ENCODE measurements at regions not wholly inside any gene's neighbourhood (a gene's known extent, or its start where the extent isn't known, plus 50 kb on each side); places are given as distances from the start of the nearest gene placed in this dataset.

- Histone ChIP-seq H3K23me2 (ENCODE audit: low read depth, low read length) (no peaks in the 10 kb centered on the region), H3K23ac (ENCODE audit: insufficient read length) (no peak overlapping the region), H3K4ac (replicated peaks; ENCODE audit: insufficient read length, low read depth, low read length) (no peak overlapping the region), H4K91ac (replicated peaks; ENCODE audit: insufficient read length, low read length) (no peak overlapping the region), H2BK120ac (replicated peaks; ENCODE audit: low read depth, low read length) (no peak overlapping the region), H3K14ac (ENCODE audit: insufficient read length) (no peak overlapping the region), H3K18ac (ENCODE audit: extremely low read depth, low read length) (no peak overlapping the region), H2BK5ac (ENCODE audit: low read depth, low read length) (no peak overlapping the region), H2BK12ac (ENCODE audit: low read depth, low read length) (no peak overlapping the region), H2AFZ (ENCODE audit: low read length) (no peak overlapping the region), H4K5ac (ENCODE audit: insufficient read length, low read depth, low read length) (no peak overlapping the region), H2AK5ac (ENCODE audit: low read depth, low read length) (no peak overlapping the region), H3K79me2 (ENCODE audit: control insufficient read depth in 1 of 2, insufficient read depth in 2 of 2, low read length in 2 of 2) (no peaks in the 10 kb centered on the region), H3K27me3 (replicated peaks in 1 of 4; ENCODE audit: control insufficient read depth in 3 of 4, extremely low read depth in 1 of 4, insufficient read depth in 3 of 4, low read length in 3 of 4) (no peaks in the 10 kb centered on the region), H3K9ac (replicated peaks in 1 of 4; ENCODE audit: extremely low read depth in 1 of 4, low read depth in 3 of 4, low read length in 3 of 4) (no peak overlapping the region), H3K4me1 (replicated peaks in 1 of 4; ENCODE audit: control insufficient read depth in 3 of 4, insufficient read depth in 4 of 4, low read length in 3 of 4) (peaks cover 0 to 6% (median 3%) of the 10 kb centered on the region in 4 experiments; a peak in 2 of 7 replicates), H3K27ac (ENCODE audit: low read depth, low read length) (no peak overlapping the region), H3K9me3 (ENCODE audit: insufficient read depth in 2 of 2, low read depth in 1 of 2, low read length in 1 of 2) (no peaks in the 10 kb centered on the region), H4K8ac (ENCODE audit: extremely low read depth, insufficient read depth, low read length) (no peak overlapping the region), H3K4me3 (ENCODE audit: extremely low read depth in 1 of 4, insufficient read depth in 2 of 4, low read depth in 3 of 4, low read length in 4 of 4) (no peak overlapping the region; a peak in 1 of 8 replicates), H3K36me3 (ENCODE audit: control insufficient read depth in 2 of 4, insufficient read depth in 4 of 4, low read length in 3 of 4) (no peaks in the 10 kb centered on the region), H3K56ac (replicated peaks; ENCODE audit: insufficient read length, low read depth, low read length) (no peak overlapping the region), H3K4me2 (ENCODE audit: insufficient read depth in 1 of 2, low read depth in 2 of 2, low read length in 2 of 2) (peak overlapping the region in 1 of 2 experiments; percentile 48; a peak in 2 of 4 replicates), H2BK15ac (ENCODE audit: low read length) (no peak overlapping the region), H2BK20ac (ENCODE audit: low read length) (no peak overlapping the region), H4K20me1 (replicated peaks in 1 of 2; ENCODE audit: control insufficient read depth in 1 of 2, insufficient read depth in 2 of 2, low read length in 2 of 2) (no peaks in the 10 kb centered on the region), H3K79me1 (ENCODE audit: low read depth, low read length) (no peaks in the 10 kb centered on the region)
- FAIRE-seq, result no peak
- WGBS, 2 experiments (ENCODE audit: extremely low coverage in 1 of 2, insufficient coverage in 1 of 2, insufficient read length in 1 of 2, insufficient replicate concordance in 2 of 2, low coverage in 1 of 2, low lambda C conversion rate in 2 of 2, missing lambda C conversion rate in 1 of 2), result 51% methylated on average over 2 of the region's 2 CpGs; no CpG with 5 or more reads in 1 of the 2 experiments
- DNase-seq (ENCODE audit: low read depth in 1 of 2, low spot score in 2 of 2), result no peak
- ChIA-PET CTCF (ENCODE audit: partially characterized antibody) (interaction anchor here (0.6 to 1.1 kb wide), 2 partner anchors 82 to 817 kb away, joined by 3 read pairs; no protein-coding TSS in a partner anchor), POLR2A (ENCODE audit: partially characterized antibody) (no interaction called here)
- TF ChIP-seq EP300 (IDR thresholded peaks at IDR 0.05; ENCODE audit: borderline replicate concordance in 1 of 2, low read depth in 2 of 2, low read length in 2 of 2) (no peak), RAD21 (IDR thresholded peaks at IDR 0.05 in 1 of 2, conservative IDR thresholded peaks at IDR 0.05 in 1 of 2; ENCODE audit: low read depth in 2 of 2, low read length in 2 of 2) (no peak), FOSL1 (IDR thresholded peaks at IDR 0.05; ENCODE audit: insufficient read depth, low read depth, low read length) (no peak)
Measured at GRCh38 chr4:187633245-187633644, 362.3 kb upstream of the ZFP42 start.

Measured in H1 (cell line).